DOHH2 (cell line): ENCODE measurements at regions not wholly inside any gene's neighbourhood (a gene's known extent, or its start where the extent isn't known, plus 50 kb on each side); places are given as distances from the start of the nearest gene placed in this dataset.

Source experiments
- H3F3A ChIP-seq: fragments of 200-600 bp; sonication (generic), shearing (Covaris generic); 2 replicates; pipeline ENCODE4 v1.6.0; 2016; ENCODE audit warnings: antibody characterized with exemption, mild to moderate bottlenecking; ENCODE audit not compliant: control insufficient read depth, insufficient read depth
- H3K27ac ChIP-seq: fragments of 200-600 bp; sonication (generic); 2 replicates; pipeline ENCODE4 v1.5.1; 2014; ENCODE audit warnings: low read depth, mild to moderate bottlenecking, low read length, moderate library complexity
- H3K27me3 ChIP-seq: fragments of 200-600 bp; sonication (generic); 2 replicates; pipeline ENCODE4 v1.6.1; 2014; ENCODE audit warnings: mild to moderate bottlenecking, low read length, mixed read lengths; ENCODE audit not compliant: control insufficient read depth
- H3K36me3 ChIP-seq: fragments of 200-600 bp; sonication (generic); 2 replicates; pipeline ENCODE4 v1.6.1; 2014; ENCODE audit warnings: mild to moderate bottlenecking, low read length, moderate library complexity, mixed read lengths; ENCODE audit not compliant: control insufficient read depth
- H3K4me1 ChIP-seq: fragments of 200-600 bp; sonication (generic); 2 replicates; pipeline ENCODE4 v1.6.1; 2014; ENCODE audit warnings: mild to moderate bottlenecking, low read length, mixed read lengths; ENCODE audit not compliant: control insufficient read depth
- H3K4me2 ChIP-seq: fragments of 200-600 bp; sonication (generic); 2 replicates; pipeline ENCODE4 v1.6.0; 2014; ENCODE audit warnings: mild to moderate bottlenecking, low read length, moderate library complexity
- H3K4me3 ChIP-seq: fragments of 200-600 bp; sonication (generic); 2 replicates; pipeline ENCODE4 v1.5.1; 2014; ENCODE audit warnings: mild to moderate bottlenecking, low read length, mixed read lengths
- H3K79me2 ChIP-seq: fragments of 200-600 bp; sonication (generic); 2 replicates; pipeline ENCODE4 v1.6.1; 2014; ENCODE audit warnings: mild to moderate bottlenecking, low read length, mixed read lengths; ENCODE audit not compliant: control insufficient read depth
- H3K9me2 ChIP-seq: fragments of 200-600 bp; sonication (generic); replicated peaks from 2 replicates; pipeline ENCODE4 v1.6.1; 2014; ENCODE audit warnings: mild to moderate bottlenecking, low read length, mixed read lengths; ENCODE audit not compliant: control insufficient read depth
- H3K9me3 ChIP-seq: fragments of 200-600 bp; sonication (generic); 2 replicates; pipeline ENCODE4 v1.6.1; 2014; ENCODE audit warnings: antibody characterized with exemption, low read length, mixed read lengths; ENCODE audit not compliant: control insufficient read depth, insufficient read depth
- H4K20me1 ChIP-seq: fragments of 200-600 bp; sonication (generic); 2 replicates; pipeline ENCODE4 v1.6.0; 2014; ENCODE audit warnings: low read depth, mild to moderate bottlenecking, antibody characterized with exemption, low read length, moderate library complexity; ENCODE audit not compliant: control insufficient read depth, insufficient read depth
- EZH2phosphoT487 ChIP-seq: fragments of 200-600 bp; sonication (generic); IDR thresholded peaks from 2 replicates; pipeline ENCODE4 v1.6.1; 2017; ENCODE audit warnings: borderline replicate concordance, mild to moderate bottlenecking, antibody characterized with exemption, low read length, moderate library complexity, mixed read lengths
- TF ChIP-seq, protein P1 (sequence below): fragments of 200-600 bp; sonication (generic); IDR thresholded peaks from one replicate; pipeline ENCODE4 v1.5.1; 2014; ENCODE audit warnings: antibody characterized with exemption, mild to moderate bottlenecking, low read depth, low read length; ENCODE audit not compliant: poor library complexity, severe bottlenecking

DNA sequence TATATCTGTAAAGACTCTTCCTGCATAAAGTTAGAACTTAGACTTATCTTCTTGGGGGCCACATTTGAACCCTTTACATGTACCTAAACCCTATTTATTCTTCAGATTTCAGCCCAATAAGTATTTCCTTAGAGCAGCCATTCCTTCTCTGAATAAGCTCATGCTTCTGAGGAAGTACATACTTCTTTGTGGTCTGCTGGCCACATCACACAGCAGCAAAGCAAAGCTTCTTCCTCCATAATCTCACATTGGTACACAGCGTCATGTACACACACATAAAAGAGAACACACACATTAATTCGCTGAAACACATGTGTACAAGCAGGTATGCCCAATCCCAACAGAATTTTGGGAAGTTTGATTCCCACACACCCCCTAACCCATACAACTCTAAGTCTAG is 331.0 kb downstream of the CDH2 start:
- no peaks in the 10 kb centered on the region for H3K36me3 ChIP-seq
- H3K9me2 ChIP-seq, result no peaks in the 10 kb centered on the region
- H3K4me2 ChIP-seq, result no peak overlapping the region
- H3K27ac ChIP-seq, result no peak overlapping the region
- H3K9me3 ChIP-seq, result no peaks in the 10 kb centered on the region
- H4K20me1 ChIP-seq, result no peaks in the 10 kb centered on the region
- no peaks in the 10 kb centered on the region for H3F3A ChIP-seq
- no peaks in the 10 kb centered on the region for H3K79me2 ChIP-seq
- TF ChIP-seq, protein P1, sequence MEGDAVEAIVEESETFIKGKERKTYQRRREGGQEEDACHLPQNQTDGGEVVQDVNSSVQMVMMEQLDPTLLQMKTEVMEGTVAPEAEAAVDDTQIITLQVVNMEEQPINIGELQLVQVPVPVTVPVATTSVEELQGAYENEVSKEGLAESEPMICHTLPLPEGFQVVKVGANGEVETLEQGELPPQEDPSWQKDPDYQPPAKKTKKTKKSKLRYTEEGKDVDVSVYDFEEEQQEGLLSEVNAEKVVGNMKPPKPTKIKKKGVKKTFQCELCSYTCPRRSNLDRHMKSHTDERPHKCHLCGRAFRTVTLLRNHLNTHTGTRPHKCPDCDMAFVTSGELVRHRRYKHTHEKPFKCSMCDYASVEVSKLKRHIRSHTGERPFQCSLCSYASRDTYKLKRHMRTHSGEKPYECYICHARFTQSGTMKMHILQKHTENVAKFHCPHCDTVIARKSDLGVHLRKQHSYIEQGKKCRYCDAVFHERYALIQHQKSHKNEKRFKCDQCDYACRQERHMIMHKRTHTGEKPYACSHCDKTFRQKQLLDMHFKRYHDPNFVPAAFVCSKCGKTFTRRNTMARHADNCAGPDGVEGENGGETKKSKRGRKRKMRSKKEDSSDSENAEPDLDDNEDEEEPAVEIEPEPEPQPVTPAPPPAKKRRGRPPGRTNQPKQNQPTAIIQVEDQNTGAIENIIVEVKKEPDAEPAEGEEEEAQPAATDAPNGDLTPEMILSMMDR, result no peak
- no peak for TF ChIP-seq EZH2phosphoT487
- H3K27me3 ChIP-seq, result no peaks in the 10 kb centered on the region
- no peak overlapping the region for H3K4me3 ChIP-seq
- no peaks in the 10 kb centered on the region for H3K4me1 ChIP-seq

DNA sequence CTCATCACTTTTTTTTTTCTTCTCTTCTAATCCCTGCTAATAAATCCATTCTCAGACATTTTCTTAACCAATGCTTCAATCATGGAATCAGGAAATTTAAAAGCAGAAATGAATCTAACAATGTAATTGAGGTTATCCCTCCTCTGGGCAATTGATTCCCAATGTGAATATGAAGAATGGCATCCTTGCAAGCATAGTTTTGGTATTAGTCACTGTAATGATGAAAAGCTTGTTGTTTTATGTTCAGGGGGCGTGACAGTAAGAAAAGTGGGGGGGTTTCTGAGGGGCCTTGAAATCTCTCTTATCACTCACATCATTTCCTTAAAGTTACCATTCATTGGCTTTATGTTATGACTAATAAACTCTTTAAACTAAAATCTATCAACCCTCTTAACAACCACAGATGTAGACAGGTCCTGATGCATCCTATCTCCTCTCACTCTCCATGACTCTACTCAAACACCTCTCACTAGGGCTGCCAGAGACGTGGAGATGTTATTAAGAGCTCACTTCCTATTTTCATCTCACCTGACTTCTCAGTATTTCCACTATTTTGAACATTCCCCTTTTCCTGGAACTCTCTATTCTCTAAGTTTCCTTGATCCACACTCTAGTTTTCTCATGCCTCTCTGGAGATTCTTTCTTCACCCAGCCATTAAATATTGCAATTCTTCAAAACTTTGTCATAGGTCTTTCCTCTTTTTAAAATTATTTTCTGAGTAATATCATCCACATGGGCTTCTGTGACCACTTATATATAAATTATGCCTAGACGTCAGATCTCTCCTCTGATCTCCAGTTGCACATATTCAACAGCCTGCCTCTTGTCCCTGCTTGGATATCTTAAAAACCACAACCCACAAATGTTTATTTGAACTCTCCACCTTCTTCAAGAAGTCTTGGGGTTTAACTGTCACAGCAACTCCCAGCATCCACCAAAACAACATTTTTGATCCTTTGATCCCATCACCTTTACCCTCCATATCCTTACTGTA is 332.9 kb downstream of the CDH2 start:
- H3K27me3 ChIP-seq, result no peaks in the 10 kb centered on the region
- H3K79me2 ChIP-seq, result no peaks in the 10 kb centered on the region
- H4K20me1 ChIP-seq, result no peaks in the 10 kb centered on the region
- H3K36me3 ChIP-seq, result no peaks in the 10 kb centered on the region
- TF ChIP-seq EZH2phosphoT487, result no peak
- TF ChIP-seq, protein P1, result no peak
- H3K9me3 ChIP-seq, result no peaks in the 10 kb centered on the region
- H3K4me1 ChIP-seq, result no peaks in the 10 kb centered on the region
- H3K4me3 ChIP-seq, result no peak overlapping the region
- H3K27ac ChIP-seq, result no peak overlapping the region
- H3F3A ChIP-seq, result no peaks in the 10 kb centered on the region
- H3K4me2 ChIP-seq, result no peak overlapping the region
- H3K9me2 ChIP-seq, result no peaks in the 10 kb centered on the region

DNA sequence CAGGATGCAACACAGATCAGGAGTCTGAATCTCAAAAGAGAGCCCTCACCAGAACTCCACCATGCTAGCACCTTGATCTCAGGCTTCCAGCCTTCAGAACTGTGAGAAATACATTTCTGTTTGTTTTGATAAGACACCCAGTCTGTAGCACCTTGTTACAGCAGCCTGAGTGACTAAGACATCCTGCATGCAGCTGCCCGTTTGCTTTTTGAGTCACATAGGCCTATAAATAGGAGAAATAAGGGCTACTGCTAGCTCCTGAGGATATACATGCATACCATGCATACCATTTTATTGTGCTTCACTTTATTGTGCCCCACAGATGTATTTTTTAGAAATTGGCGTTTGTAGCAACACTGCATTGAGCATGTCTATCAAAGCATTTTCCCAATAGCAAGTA is 337.8 kb downstream of the CDH2 start:
- Histone ChIP-seq H3K9me2 (no peaks in the 10 kb centered on the region), H3K4me2 (no peak overlapping the region), H3K4me1 (no peaks in the 10 kb centered on the region), H3K4me3 (no peak overlapping the region), H4K20me1 (no peaks in the 10 kb centered on the region), H3K27me3 (no peaks in the 10 kb centered on the region), H3K9me3 (no peaks in the 10 kb centered on the region), H3K79me2 (no peaks in the 10 kb centered on the region), H3K27ac (no peak overlapping the region), H3F3A (no peaks in the 10 kb centered on the region), H3K36me3 (no peaks in the 10 kb centered on the region)
- no peak for TF ChIP-seq EZH2phosphoT487
- TF ChIP-seq, protein P1, result no peak
